B cell (primary cell): ENCODE measurements at regions not wholly inside any gene's neighbourhood (a gene's known extent, or its start where the extent isn't known, plus 50 kb on each side); places are given as distances from the start of the nearest gene placed in this dataset.

Experiments used
- ATAC-seq: fragments of 200-7000 bp; cut with Tn5 transposase; one replicate; pipeline ENCODE4 v1.10.0; 2021; ENCODE audit warnings: low read depth, mild to moderate bottlenecking, moderate number of reproducible peaks, moderate library complexity
- CTCF ChIA-PET: fragments of 350-600 bp; sonication (Branson Sonifier 250); formaldehyde crosslinking; loops from one replicate; lab custom pipeline; 2021; ENCODE audit warnings: antibody characterized with exemption, inconsistent platforms; lab: Charles Lee
- POLR2A ChIA-PET: fragments of 350-600 bp; sonication (Branson Sonifier 250); formaldehyde crosslinking; loops from one replicate; lab custom pipeline; 2021; ENCODE audit warnings: antibody characterized with exemption; lab: Charles Lee
- DNase-seq: peaks from one replicate; pipeline ENCODE4 v3.0.0; 2013
- H2AFZ ChIP-seq: 2 replicates; pipeline ENCODE4 v1.6.1; 2012; ENCODE audit warnings: mild to moderate bottlenecking, low read depth, low read length; ENCODE audit not compliant: insufficient read depth, poor library complexity, severe bottlenecking
- H3K27ac ChIP-seq, 2 donors: 1 replicate in 1 of 2; 2 replicates in 1 of 2; pipeline ENCODE4 v1.5.1; 2012 to 2013; ENCODE audit warnings: low read length in 2 of 2, mild to moderate bottlenecking in 2 of 2, moderate library complexity in 1 of 2
- H3K27me3 ChIP-seq, 4 experiments: fragments of 200-600 bp in 1 of 4; sonication (generic) in 1 of 4; replicated peaks in 1 of 4; 1 replicate in 2 of 4; 2 replicates in 2 of 4; pipeline versions ENCODE4 v1.6.1 to v1.7.0; 2013 to 2016; ENCODE audit warnings: low read length in 3 of 4, mild to moderate bottlenecking in 2 of 4, mixed read lengths in 1 of 4, moderate library complexity in 1 of 4; ENCODE audit not compliant: insufficient read depth in 4 of 4, control insufficient read depth in 3 of 4; ENCODE audit errors: control extremely low read depth in 1 of 4
- H3K36me3 ChIP-seq, 2 experiments: replicated peaks in 1 of 2; 1 replicate in 1 of 2; 2 replicates in 1 of 2; pipeline versions ENCODE4 v1.6.1 to v1.7.1; 2013; ENCODE audit warnings: low read length in 1 of 2; ENCODE audit not compliant: insufficient read depth in 2 of 2, control insufficient read depth in 1 of 2; ENCODE audit errors: control extremely low read depth in 1 of 2, extremely low read depth in 1 of 2
- H3K4me1 ChIP-seq, 2 donors: fragments of 200-600 bp in 1 of 2; sonication (generic) in 1 of 2; 1 replicate in 1 of 2; 2 replicates in 1 of 2; pipeline versions ENCODE4 v1.5.1 to v1.6.1; 2013 to 2017; ENCODE audit warnings: low read length in 2 of 2; ENCODE audit not compliant: control insufficient read depth in 2 of 2, insufficient read depth in 2 of 2
- H3K4me2 ChIP-seq: replicated peaks from 2 replicates; pipeline ENCODE3; 2012; ENCODE audit warnings: mild to moderate bottlenecking, low read depth, low read length; ENCODE audit not compliant: poor library complexity, severe bottlenecking
- H3K4me3 ChIP-seq, 5 experiments: fragments of 200-600 bp in 1 of 5; sonication (generic) in 1 of 5; 1 replicate in 3 of 5; 2 replicates in 2 of 5; pipeline versions ENCODE4 v1.5.1 to v1.7.0; 2011 to 2016; ENCODE audit warnings: low read length in 4 of 5, mild to moderate bottlenecking in 4 of 5, low read depth in 2 of 5, control low read depth in 1 of 5, moderate library complexity in 1 of 5; ENCODE audit not compliant: insufficient read depth in 1 of 5; ENCODE audit errors: control extremely low read depth in 1 of 5, extremely low read depth in 1 of 5
- H3K79me2 ChIP-seq: fragments of 200-600 bp; sonication (generic); one replicate; pipeline ENCODE4 v1.6.0; 2016; ENCODE audit warnings: low read length; ENCODE audit not compliant: control insufficient read depth, insufficient read depth
- H3K9ac ChIP-seq: fragments of 200-600 bp; sonication (generic); 2 replicates; pipeline ENCODE4 v1.6.1; 2017; ENCODE audit warnings: mild to moderate bottlenecking, low read length, moderate library complexity
- H3K9me3 ChIP-seq, 3 donors: one replicate each; pipeline versions ENCODE4 v1.6.1 to v1.7.1; 2013; ENCODE audit warnings: low read length in 2 of 3; ENCODE audit not compliant: control insufficient read depth in 2 of 3, insufficient read depth in 1 of 3; ENCODE audit errors: control extremely low read depth in 1 of 3
- H4K20me1 ChIP-seq: 2 replicates; pipeline ENCODE4 v1.6.0; 2012; ENCODE audit warnings: mild to moderate bottlenecking, low read length; ENCODE audit not compliant: insufficient read depth, control insufficient read depth, poor library complexity, severe bottlenecking
- H3K27ac Mint-ChIP-seq: one replicate; pipeline ENCODE4 v1.8.0; 2021; ENCODE audit warnings: mixed read lengths
- H3K27me3 Mint-ChIP-seq: one replicate; pipeline ENCODE4 v1.8.0; 2021; ENCODE audit warnings: mixed read lengths
- H3K4me1 Mint-ChIP-seq: one replicate; pipeline ENCODE4 v1.8.0; 2021; ENCODE audit warnings: mixed read lengths
- H3K4me3 Mint-ChIP-seq: one replicate; pipeline ENCODE4 v1.8.0; 2021; ENCODE audit warnings: mixed read lengths
- H3K9me3 Mint-ChIP-seq: one replicate; pipeline ENCODE4 v1.8.0; 2022; ENCODE audit warnings: mixed read lengths; ENCODE audit not compliant: insufficient read depth
- EZH2 ChIP-seq: IDR thresholded peaks from 2 replicates; pipeline ENCODE4 v1.6.1; 2012; ENCODE audit warnings: borderline replicate concordance, low read depth, mild to moderate bottlenecking, moderate library complexity, low read length; ENCODE audit not compliant: insufficient read depth, poor library complexity, severe bottlenecking
- WGBS: methylation state at CpG from one replicate; pipeline ENCODE4 v1.1.5; 2013; ENCODE audit warnings: missing lambda C conversion rate; ENCODE audit not compliant: insufficient coverage; 5-methylcytosine and 5-hydroxymethylcytosine counted together
- intact Hi-C: fragments of 100-400 bp; cut with micrococcal nuclease; formaldehyde crosslinking; loops from one replicate; pipeline ENCODE4 v1.10.0; 2022
- TF ChIP-seq, protein P1 (sequence below): fragments of 200-600 bp; IDR thresholded peaks from one replicate; pipeline ENCODE4 v1.8.0; 2022; ENCODE audit warnings: antibody characterized with exemption, mild to moderate bottlenecking

DNA sequence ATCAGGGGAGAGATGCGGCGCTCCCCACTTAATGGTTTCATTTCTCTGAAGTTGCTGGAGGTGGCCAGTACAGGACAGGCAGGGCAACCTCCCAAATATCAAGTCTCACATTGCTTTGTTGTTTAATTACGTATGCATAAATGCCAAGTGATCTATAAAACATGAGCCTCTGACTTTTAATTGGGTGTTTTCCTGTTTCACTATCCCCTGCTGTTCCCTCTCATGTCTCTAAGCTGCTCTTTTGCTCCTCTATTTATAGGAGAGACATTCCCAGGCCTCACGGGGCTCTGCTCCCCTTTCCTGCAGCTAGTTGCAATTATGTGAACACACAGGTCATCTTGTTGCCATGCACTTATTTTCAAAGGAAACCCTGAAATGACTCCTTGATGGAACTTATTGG lies 1173.5 kb upstream of the GOT2 start:
- Histone ChIP-seq H3K27me3 (no peaks in the 10 kb centered on the region), H3K9me3 (peaks cover 0 to 3% (median 0%) of the 10 kb centered on the region in 3 donors), H4K20me1 (no peaks in the 10 kb centered on the region), H2AFZ (no peak overlapping the region), H3K4me2 (no peak overlapping the region), H3K36me3 (no peaks in the 10 kb centered on the region), H3K4me3 (no peak overlapping the region), H3K27ac (no peak overlapping the region), H3K9ac (no peak overlapping the region), H3K4me1 (no peaks in the 10 kb centered on the region), H3K79me2 (no peaks in the 10 kb centered on the region)
- Mint-ChIP-seq H3K9me3 (no peaks in the 10 kb centered on the region), H3K27ac (no peak overlapping the region), H3K4me1 (no peaks in the 10 kb centered on the region), H3K27me3 (no peaks in the 10 kb centered on the region), H3K4me3 (no peak overlapping the region)
- 76% methylated on average over 3 of the region's 4 CpGs for WGBS
- CTCF ChIA-PET, result no interaction called here
- DNase-seq (no peak), ATAC-seq (no peak)
- intact Hi-C loops, result no loop called here
- no peak for TF ChIP-seq EZH2
- TF ChIP-seq, protein P1, sequence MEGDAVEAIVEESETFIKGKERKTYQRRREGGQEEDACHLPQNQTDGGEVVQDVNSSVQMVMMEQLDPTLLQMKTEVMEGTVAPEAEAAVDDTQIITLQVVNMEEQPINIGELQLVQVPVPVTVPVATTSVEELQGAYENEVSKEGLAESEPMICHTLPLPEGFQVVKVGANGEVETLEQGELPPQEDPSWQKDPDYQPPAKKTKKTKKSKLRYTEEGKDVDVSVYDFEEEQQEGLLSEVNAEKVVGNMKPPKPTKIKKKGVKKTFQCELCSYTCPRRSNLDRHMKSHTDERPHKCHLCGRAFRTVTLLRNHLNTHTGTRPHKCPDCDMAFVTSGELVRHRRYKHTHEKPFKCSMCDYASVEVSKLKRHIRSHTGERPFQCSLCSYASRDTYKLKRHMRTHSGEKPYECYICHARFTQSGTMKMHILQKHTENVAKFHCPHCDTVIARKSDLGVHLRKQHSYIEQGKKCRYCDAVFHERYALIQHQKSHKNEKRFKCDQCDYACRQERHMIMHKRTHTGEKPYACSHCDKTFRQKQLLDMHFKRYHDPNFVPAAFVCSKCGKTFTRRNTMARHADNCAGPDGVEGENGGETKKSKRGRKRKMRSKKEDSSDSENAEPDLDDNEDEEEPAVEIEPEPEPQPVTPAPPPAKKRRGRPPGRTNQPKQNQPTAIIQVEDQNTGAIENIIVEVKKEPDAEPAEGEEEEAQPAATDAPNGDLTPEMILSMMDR, result no peak
- POLR2A ChIA-PET, result no interaction called here

DNA sequence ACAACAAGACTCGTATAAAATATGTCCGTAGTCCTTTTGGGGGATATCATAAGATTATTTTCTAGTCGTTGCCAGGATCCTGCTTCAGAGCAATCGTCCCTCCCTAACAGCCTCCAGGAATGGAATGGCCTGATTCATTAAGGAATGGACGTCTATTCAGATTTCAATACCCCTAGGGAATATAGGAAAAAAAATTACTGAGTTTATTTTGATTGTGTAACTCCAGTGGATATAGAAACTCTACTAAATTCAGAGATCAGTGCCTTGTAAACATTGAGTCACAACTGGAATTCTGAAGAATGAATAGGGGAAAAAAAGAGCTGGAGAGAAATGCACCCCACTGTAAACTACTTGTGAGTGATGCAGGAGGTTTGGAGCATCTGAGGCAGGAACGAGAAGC lies 1171.5 kb upstream of the GOT2 start:
- Histone ChIP-seq H4K20me1 (no peaks in the 10 kb centered on the region), H2AFZ (no peak overlapping the region), H3K4me1 (no peaks in the 10 kb centered on the region), H3K4me2 (no peak overlapping the region), H3K27me3 (no peaks in the 10 kb centered on the region), H3K9ac (no peak overlapping the region), H3K9me3 (peaks cover 0 to 3% (median 0%) of the 10 kb centered on the region in 3 donors), H3K27ac (no peak overlapping the region), H3K4me3 (no peak overlapping the region), H3K79me2 (no peaks in the 10 kb centered on the region), H3K36me3 (no peaks in the 10 kb centered on the region)
- TF ChIP-seq, protein P1, result no peak
- TF ChIP-seq EZH2, result no peak
- Mint-ChIP-seq H3K4me3 (no peak overlapping the region), H3K27ac (no peak overlapping the region), H3K4me1 (no peaks in the 10 kb centered on the region), H3K9me3 (peaks cover 2% of the 10 kb centered on the region), H3K27me3 (no peaks in the 10 kb centered on the region)
- ChIA-PET CTCF (no interaction called here), POLR2A (no interaction called here)
- ATAC-seq, result no peak
- no CpG with 5 or more reads among the region's 6 CpGs for WGBS
- DNase-seq, result no peak
- intact Hi-C loops, result no loop called here
